ENCODE measurements at regions not wholly inside any gene's neighbourhood (a gene's known extent, or its start where the extent isn't known, plus 50 kb on each side); places are given as distances from the start of the nearest gene placed in this dataset.
A peak's percentile ranks its signal among the peaks of the same experiment; 100 is the strongest.
"Not testable (repeated sequence)": the region's sequence is repeated elsewhere in the genome, so short reads cannot be mapped to it uniquely, and the experiment has no call there.

GRCh38 chr5:87183896-87184295 is 83.8 kb upstream of the RASA1 start:
- H3K4me1 ChIP-seq, result no peaks in the 10 kb centered on the region
- no peaks in the 10 kb centered on the region for H3K36me3 ChIP-seq
- no peak overlapping the region for H3K27ac ChIP-seq
- TF ChIP-seq Cebpa-rat (IDR thresholded peaks at IDR 0.05), result no peak
- no peaks in the 10 kb centered on the region for H3K27me3 ChIP-seq
- H3K4me3 ChIP-seq, result no peak overlapping the region
- H3K9me3 ChIP-seq (replicated peaks in 1 of 11), result no peaks in the 10 kb centered on the region
- H3K4me2 ChIP-seq, result no peak overlapping the region
- no peaks in the 10 kb centered on the region for H4K20me1 ChIP-seq
- no peak overlapping the region for H3K9ac ChIP-seq

GRCh38 chr5:87184605-87185004 is 83.1 kb upstream of the RASA1 start:
- Histone ChIP-seq H3K36me3 (no peaks in the 10 kb centered on the region), H3K9me3 (replicated peaks in 1 of 11) (no peaks in the 10 kb centered on the region), H3K9ac (no peak overlapping the region), H3K4me1 (no peaks in the 10 kb centered on the region), H3K27ac (no peak overlapping the region), H3K4me3 (no peak overlapping the region), H3K27me3 (no peaks in the 10 kb centered on the region), H3K4me2 (no peak overlapping the region), H4K20me1 (no peaks in the 10 kb centered on the region)
- TF ChIP-seq Cebpa-rat (IDR thresholded peaks at IDR 0.05), result no peak

- no peaks in the 10 kb centered on the region for H3K4me1 ChIP-seq
- H3K9ac ChIP-seq, result no peak overlapping the region
- H4K20me1 ChIP-seq, result no peaks in the 10 kb centered on the region
- H3K36me3 ChIP-seq, result no peaks in the 10 kb centered on the region
- TF ChIP-seq Cebpa-rat (IDR thresholded peaks at IDR 0.05), result no peak
- H3K4me3 ChIP-seq, result no peak overlapping the region
- H3K27ac ChIP-seq, result no peak overlapping the region
- H3K4me2 ChIP-seq, result no peak overlapping the region
- H3K9me3 ChIP-seq (replicated peaks in 1 of 11), result no peaks in the 10 kb centered on the region
- no peaks in the 10 kb centered on the region for H3K27me3 ChIP-seq
Measured at GRCh38 chr5:87185838-87186237, 81.8 kb upstream of the RASA1 start.

- Histone ChIP-seq H3K4me1 (no peaks in the 10 kb centered on the region), H3K9ac (no peak overlapping the region), H3K27me3 (no peaks in the 10 kb centered on the region), H3K4me3 (no peak overlapping the region), H3K4me2 (no peak overlapping the region), H3K27ac (no peak overlapping the region), H4K20me1 (no peaks in the 10 kb centered on the region), H3K36me3 (no peaks in the 10 kb centered on the region), H3K9me3 (replicated peaks in 1 of 11) (no peaks in the 10 kb centered on the region)
- TF ChIP-seq Cebpa-rat (IDR thresholded peaks at IDR 0.05), result no peak
Measured at GRCh38 chr5:87188391-87188790, 79.3 kb upstream of the RASA1 start.

GRCh38 chr5:87190041-87190440 is 77.6 kb upstream of the RASA1 start:
- Histone ChIP-seq H4K20me1 (no peaks in the 10 kb centered on the region), H3K4me1 (peaks cover 0 to 9% (median 2%) of the 10 kb centered on the region in 10 experiments; a peak in 11 of 20 replicates), H3K36me3 (no peaks in the 10 kb centered on the region), H3K9me3 (replicated peaks in 1 of 11) (no peaks in the 10 kb centered on the region), H3K9ac (no peak overlapping the region), H3K4me2 (no peak overlapping the region), H3K27ac (no peak overlapping the region), H3K4me3 (no peak overlapping the region), H3K27me3 (no peaks in the 10 kb centered on the region)
- no peak for TF ChIP-seq Cebpa-rat (IDR thresholded peaks at IDR 0.05)

GRCh38 chr5:87190687-87191086 is 77.0 kb upstream of the RASA1 start:
- Histone ChIP-seq H3K4me3 (no peak overlapping the region), H3K4me1 (peaks cover 0 to 16% (median 8%) of the 10 kb centered on the region in 10 experiments; a peak in 12 of 20 replicates), H3K27me3 (no peaks in the 10 kb centered on the region), H3K9me3 (replicated peaks in 1 of 11) (no peaks in the 10 kb centered on the region), H3K9ac (no peak overlapping the region), H3K27ac (no peak overlapping the region), H4K20me1 (no peaks in the 10 kb centered on the region), H3K36me3 (no peaks in the 10 kb centered on the region), H3K4me2 (no peak overlapping the region)
- no peak for TF ChIP-seq Cebpa-rat (IDR thresholded peaks at IDR 0.05)

GRCh38 chr5:87191645-87192044 is 76.0 kb upstream of the RASA1 start:
- no peak overlapping the region for H3K4me2 ChIP-seq
- peaks cover 0 to 25% (median 8%) of the 10 kb centered on the region in 10 experiments; a peak in 12 of 20 replicates for H3K4me1 ChIP-seq
- H3K9ac ChIP-seq, result no peak overlapping the region
- TF ChIP-seq Cebpa-rat (IDR thresholded peaks at IDR 0.05), result no peak
- no peak overlapping the region for H3K4me3 ChIP-seq
- no peaks in the 10 kb centered on the region for H3K27me3 ChIP-seq
- no peaks in the 10 kb centered on the region for H3K9me3 ChIP-seq (replicated peaks in 1 of 11)
- H4K20me1 ChIP-seq, result no peaks in the 10 kb centered on the region
- no peaks in the 10 kb centered on the region for H3K36me3 ChIP-seq
- H3K27ac ChIP-seq, result no peak overlapping the region

- H4K20me1 ChIP-seq, result no peaks in the 10 kb centered on the region
- no peak for TF ChIP-seq Cebpa-rat (IDR thresholded peaks at IDR 0.05)
- H3K27me3 ChIP-seq, result no peaks in the 10 kb centered on the region
- peaks cover 0 to 26% (median 8%) of the 10 kb centered on the region in 10 experiments; a peak in 12 of 20 replicates for H3K4me1 ChIP-seq
- no peaks in the 10 kb centered on the region for H3K36me3 ChIP-seq
- peak overlapping the region in 2 of 11 experiments; percentile 11 to 19; a peak in 1 of 22 replicates for H3K9ac ChIP-seq
- H3K4me3 ChIP-seq, result no peak overlapping the region
- peak overlapping the region in 9 of 11 experiments; percentile 1 to 82 (median 23); a peak in 14 of 22 replicates for H3K4me2 ChIP-seq
- peaks cover 0 to 8% (median 0%) of the 10 kb centered on the region in 11 experiments; a peak in 1 of 22 replicates for H3K9me3 ChIP-seq (replicated peaks in 1 of 11)
- H3K27ac ChIP-seq, result peak overlapping the region in 2 of 11 experiments; percentile 44 to 46; a peak in 4 of 22 replicates
Measured at GRCh38 chr5:87195104-87195591, 72.5 kb upstream of the RASA1 start.

- peak overlapping the region in 2 of 11 experiments; percentile 44 to 46; a peak in 3 of 22 replicates for H3K27ac ChIP-seq
Measured at GRCh38 chr5:87195616-87196015, 72.1 kb upstream of the RASA1 start.

GRCh38 chr5:87198010-87198409 is 69.7 kb upstream of the RASA1 start:
- H3K36me3 ChIP-seq, result no peaks in the 10 kb centered on the region
- no peak overlapping the region for H3K4me3 ChIP-seq
- H4K20me1 ChIP-seq, result no peaks in the 10 kb centered on the region
- no peak overlapping the region for H3K4me2 ChIP-seq
- H3K27ac ChIP-seq, result no peak overlapping the region
- no peak overlapping the region for H3K9ac ChIP-seq
- peaks cover 0 to 8% (median 0%) of the 10 kb centered on the region in 11 experiments; a peak in 1 of 22 replicates for H3K9me3 ChIP-seq (replicated peaks in 1 of 11)
- H3K4me1 ChIP-seq, result peaks cover 0 to 26% (median 8%) of the 10 kb centered on the region in 10 experiments; a peak in 12 of 20 replicates
- TF ChIP-seq Cebpa-rat (IDR thresholded peaks at IDR 0.05), result no peak
- H3K27me3 ChIP-seq, result no peaks in the 10 kb centered on the region

More at GRCh38 chr5:87195616-87196015, 72.1 kb upstream of the RASA1 start:
- TF ChIP-seq Cebpa-rat (IDR thresholded peaks at IDR 0.05), result no peak
- no peak overlapping the region for H3K4me3 ChIP-seq
- H3K4me1 ChIP-seq, result peaks cover 0 to 26% (median 8%) of the 10 kb centered on the region in 10 experiments; a peak in 12 of 20 replicates
- H3K36me3 ChIP-seq, result no peaks in the 10 kb centered on the region
- peak overlapping the region in 2 of 11 experiments; percentile 11 to 19; a peak in 1 of 22 replicates for H3K9ac ChIP-seq
- H4K20me1 ChIP-seq, result no peaks in the 10 kb centered on the region
- peaks cover 0 to 8% (median 0%) of the 10 kb centered on the region in 11 experiments; a peak in 1 of 22 replicates for H3K9me3 ChIP-seq (replicated peaks in 1 of 11)
- H3K4me2 ChIP-seq, result peak overlapping the region in 8 of 11 experiments; percentile 1 to 82 (median 38); a peak in 11 of 22 replicates
- H3K27me3 ChIP-seq, result no peaks in the 10 kb centered on the region

GRCh38 chr5:87199246-87199645 is 68.4 kb upstream of the RASA1 start:
- H3K27ac ChIP-seq, H3K9ac ChIP-seq: not testable (repeated sequence)

GRCh38 chr5:87199704-87200103 is 68.0 kb upstream of the RASA1 start:
- not testable (repeated sequence) for H3K27me3 ChIP-seq; H3K4me3 ChIP-seq; H3K4me2 ChIP-seq; H3K36me3 ChIP-seq; H3K27ac ChIP-seq; H4K20me1 ChIP-seq; H3K9ac ChIP-seq; H3K9me3 ChIP-seq (replicated peaks in 1 of 11)
- peaks cover 0 to 22% (median 8%) of the 10 kb centered on the region in 10 experiments; a peak in 12 of 20 replicates for H3K4me1 ChIP-seq

More at GRCh38 chr5:87199246-87199645, 68.4 kb upstream of the RASA1 start:
- H3K36me3 ChIP-seq; H3K9me3 ChIP-seq (replicated peaks in 1 of 11); H3K27me3 ChIP-seq; H4K20me1 ChIP-seq; H3K4me3 ChIP-seq; H3K4me2 ChIP-seq: not testable (repeated sequence)
- peaks cover 0 to 26% (median 8%) of the 10 kb centered on the region in 10 experiments; a peak in 12 of 20 replicates for H3K4me1 ChIP-seq

All from BLaER1 treated with 17β-estradiol and CSF1 and Interleukin-3, amounts not matched to agents 10 nM and 100 nM (cell line).